G401.6 (cell line): ENCODE measurements at regions not wholly inside any gene's neighbourhood (a gene's known extent, or its start where the extent isn't known, plus 50 kb on each side); places are given as distances from the start of the nearest gene placed in this dataset.

ENCODE experiments used
- FAIRE-seq: peaks from 2 replicates; lab custom pipeline; 2012; peaks lifted over from hg19 to GRCh38; lab: Jason Lieb, UNC

DNA sequence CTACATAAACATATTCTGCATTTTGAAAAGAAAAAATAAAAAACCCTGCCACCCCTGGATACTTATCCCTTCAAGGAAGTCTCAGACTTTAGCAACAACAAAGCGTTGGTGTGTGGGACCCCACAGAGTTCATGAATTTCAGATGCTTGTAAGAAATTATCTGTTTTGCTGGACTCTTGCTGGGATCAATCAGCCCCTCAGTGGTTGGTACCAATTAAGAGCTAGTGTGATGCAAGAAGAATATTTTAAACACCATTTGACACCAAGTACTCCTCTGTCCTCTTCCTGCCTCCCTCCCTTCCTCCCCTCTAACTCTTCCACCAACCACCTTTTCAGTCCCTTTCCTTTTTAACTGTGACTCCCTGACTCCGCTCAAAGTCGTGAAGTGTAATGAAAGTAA lies 51.5 kb downstream of the SST start:
- no peak for FAIRE-seq

DNA sequence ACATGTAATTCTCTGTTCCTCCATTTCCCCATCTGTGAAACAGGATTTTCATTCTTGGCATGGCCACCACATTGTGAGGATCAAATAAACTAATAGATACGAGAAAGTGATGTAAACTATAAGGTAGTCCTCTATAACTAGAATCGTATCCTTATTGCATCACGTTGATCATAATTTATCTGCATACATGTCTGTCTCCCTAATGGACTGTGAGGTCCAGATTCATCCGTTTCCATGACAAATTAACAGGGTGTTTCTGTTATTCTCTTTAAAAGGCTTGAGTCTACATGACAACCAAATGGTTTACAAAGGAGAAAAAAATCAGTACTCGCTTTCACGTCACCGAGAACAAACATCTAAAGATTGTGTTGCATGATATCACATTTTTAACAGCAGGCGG lies 53.0 kb downstream of the SST start:
- FAIRE-seq = no peak

DNA sequence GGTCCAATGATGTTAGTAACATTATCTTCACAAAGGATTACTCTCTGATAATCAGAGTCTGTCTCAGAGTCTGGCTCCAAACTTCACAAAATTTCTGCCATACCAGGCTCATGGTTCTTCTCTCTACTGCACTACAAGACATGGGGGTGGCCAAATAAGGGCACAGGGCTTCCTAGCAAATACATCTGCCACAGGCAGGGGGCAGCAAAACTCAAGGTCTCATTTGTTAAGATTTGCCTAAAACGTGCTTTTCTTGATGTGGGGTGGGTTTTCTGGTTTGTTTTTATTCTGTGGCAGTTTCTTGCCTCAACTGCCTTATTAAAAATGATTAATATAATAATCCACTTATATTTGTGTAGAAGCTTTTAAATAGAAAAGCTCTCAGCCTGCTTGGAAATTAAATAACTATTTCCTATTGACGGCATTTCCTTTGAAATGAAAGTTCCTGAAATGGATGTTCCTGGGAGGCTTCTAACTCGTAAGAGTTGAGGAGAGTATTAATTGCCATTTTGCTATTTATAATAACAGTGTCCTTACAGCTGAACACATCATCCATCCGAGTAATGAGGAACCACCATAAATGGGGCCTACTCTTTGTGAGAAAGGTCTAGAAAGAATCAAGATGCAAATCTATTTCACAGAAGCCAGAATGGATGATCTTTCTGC lies 53.8 kb downstream of the SST start:
- FAIRE-seq = no peak

DNA sequence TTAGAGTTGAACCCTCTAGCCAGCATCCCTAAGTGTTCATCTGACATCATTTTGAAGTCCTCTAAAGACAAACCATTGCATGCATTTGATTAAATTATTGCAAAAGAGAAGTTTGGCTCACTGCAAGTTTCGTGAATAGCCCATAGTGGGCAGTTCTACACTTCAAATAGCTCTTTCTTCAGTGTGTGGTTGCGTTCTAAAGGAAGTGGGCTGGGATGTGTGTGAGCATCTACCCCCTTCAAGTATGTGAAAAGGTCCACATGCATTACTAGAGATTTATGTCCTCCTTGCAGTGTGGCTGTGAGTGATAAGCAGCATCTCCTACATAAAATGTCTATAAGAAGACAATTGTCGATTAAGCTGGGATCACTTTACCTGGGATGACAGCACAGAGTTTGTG lies 54.6 kb downstream of the SST start:
- no peak for FAIRE-seq

DNA sequence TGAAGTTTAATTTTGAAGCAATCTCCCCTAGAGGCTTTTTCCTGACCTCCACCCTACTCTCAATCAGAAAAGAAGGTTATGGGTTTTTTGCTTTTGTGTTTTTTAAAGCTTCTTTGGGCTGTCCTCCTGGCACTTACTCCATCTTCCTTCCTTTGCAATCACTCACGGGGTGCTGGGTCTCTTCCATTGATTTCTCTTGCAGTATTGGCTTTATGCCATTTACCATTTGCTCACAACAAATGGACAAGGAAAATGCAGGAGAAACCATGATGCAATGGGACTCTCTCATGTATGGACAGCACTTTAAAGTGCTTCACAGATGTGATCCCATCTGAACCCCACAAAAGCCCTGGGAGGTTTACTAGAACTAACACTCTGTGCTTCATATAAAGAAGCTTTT lies 57.5 kb downstream of the SST start:
- FAIRE-seq = no peak

DNA sequence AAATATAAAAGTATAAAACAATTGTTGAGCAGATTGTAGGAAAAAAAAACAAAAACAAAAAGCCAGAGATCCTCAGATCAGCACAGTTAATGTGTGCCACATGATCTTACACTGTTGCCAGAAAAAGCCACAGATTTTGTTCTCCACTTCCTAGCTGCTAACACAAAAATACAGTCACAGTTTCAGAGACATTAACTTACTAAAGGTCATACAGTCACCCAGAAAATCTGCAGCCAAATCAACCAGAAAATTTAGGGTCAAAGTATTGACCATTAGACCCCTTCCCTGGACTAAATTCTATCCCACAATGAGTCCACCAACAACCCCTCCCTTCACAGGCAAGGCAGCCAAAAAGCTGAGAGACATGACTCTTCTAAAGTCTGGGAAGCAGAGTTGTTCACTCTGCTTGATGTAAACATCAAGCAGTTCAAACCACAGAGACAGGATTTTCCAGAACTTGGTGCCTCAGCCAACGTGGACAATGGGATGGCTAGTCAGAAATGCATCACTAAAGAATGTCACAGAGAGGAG lies 59.1 kb downstream of the SST start:
- FAIRE-seq = no peak

DNA sequence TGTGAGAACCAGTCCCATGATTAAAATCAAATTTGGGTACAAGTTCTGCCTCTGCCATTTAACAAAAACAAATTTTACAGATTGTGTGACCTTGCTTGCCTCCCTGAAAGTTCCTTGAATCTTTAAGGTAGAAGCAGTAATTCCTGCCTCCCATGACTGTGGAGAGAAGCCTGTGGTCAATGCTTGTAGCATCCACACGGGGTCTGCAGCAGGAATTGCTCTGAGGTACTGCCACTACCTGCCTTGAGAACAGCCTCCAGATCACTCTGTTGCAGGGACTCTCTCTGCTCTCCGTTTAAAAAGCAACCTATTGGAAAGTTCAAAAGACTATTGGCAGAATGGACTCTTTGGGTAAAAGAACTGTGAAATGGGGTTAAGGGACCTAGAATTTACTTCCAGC lies 75.9 kb downstream of the SST start:
- FAIRE-seq = no peak

DNA sequence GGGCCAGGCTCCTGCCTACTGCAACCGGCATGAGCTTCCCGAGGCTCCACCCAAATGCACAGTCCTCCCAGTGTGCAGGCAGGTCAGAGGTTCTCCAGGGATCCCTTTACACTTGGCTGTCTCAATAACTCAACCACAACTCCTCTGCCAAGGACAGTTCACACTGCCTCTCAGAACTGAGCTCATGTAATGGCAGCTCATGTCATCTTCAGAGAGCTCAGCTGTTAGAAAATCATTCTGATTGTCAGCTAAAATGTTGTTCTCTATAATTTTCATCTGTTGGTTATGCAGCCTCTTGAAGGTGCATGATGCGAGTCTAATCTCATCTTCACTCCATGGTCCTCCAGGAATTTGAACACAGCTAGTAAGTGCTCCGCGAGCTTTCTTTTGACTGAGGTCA lies 76.7 kb downstream of the SST start:
- no peak for FAIRE-seq

DNA sequence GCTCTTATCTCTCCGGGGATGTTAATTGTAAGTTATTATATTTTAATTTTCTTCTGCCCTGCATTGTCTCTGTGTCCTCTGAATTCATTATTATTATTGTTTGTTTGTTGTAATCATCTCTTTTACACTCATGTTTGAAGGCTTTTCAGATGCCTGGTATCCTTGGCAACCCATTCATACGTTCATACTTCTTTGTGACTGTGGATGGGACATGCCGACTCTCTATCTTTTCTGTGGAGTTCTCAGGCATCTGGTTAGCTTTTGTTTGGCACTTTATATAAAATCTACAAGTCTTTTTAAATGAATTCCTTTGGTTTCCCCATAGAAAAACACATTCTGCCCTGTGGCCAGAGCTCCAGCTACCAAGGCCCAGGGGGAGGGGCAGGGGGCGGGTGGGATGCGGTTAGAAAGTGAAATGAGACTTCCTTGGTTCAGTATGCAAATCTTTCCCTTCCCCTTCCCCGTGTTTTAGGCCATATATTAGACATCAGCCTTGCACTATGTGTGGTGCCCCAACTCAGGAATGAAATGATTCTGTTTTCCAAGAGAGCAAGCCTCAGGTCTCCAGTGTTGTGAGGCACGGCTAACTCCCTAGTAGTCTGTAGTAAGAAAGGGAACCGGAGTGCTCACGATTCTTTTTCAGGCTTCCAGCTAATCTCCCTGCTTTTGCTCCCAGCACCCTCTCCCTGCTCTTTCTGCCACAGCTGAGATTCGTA lies 79.2 kb downstream of the SST start:
- no peak for FAIRE-seq

DNA sequence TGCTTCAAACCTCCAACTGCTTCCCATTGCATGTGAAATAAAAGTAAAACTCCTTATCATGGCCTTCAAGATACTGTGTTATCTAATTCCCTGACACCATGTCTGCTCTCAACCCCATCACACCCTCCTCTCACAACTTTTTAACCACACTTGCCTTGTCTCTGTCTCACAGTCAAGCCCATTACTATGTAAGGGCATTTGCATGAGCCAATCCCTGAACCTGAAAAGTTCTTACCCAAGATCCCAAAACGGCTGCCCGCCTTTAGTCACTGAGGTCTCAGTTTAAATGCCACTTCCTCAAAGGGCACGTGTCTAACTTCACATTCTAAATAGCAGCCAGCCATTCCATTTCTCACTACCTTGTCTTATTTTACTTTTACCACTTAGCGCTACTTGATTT lies 83.1 kb downstream of the SST start:
- FAIRE-seq = no peak

DNA sequence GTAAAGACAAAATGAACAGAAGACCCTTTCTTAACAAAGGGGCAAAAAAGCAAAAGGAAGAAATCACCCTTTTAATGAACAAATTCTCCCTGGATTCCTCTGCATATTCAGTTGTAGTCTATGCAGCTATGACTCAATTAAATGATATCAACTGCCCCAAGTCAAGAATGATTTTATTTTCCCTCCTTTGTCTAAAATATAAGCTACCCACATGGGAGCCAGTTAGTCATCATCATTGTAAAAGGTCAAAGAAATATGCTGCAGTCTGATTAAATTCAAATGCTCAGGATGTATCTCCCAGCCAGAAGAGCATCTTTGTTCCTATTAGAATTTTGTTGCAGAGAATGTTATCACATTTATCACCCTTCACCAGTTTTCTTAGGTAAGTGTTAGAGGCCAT lies 84.0 kb downstream of the SST start:
- no peak for FAIRE-seq

DNA sequence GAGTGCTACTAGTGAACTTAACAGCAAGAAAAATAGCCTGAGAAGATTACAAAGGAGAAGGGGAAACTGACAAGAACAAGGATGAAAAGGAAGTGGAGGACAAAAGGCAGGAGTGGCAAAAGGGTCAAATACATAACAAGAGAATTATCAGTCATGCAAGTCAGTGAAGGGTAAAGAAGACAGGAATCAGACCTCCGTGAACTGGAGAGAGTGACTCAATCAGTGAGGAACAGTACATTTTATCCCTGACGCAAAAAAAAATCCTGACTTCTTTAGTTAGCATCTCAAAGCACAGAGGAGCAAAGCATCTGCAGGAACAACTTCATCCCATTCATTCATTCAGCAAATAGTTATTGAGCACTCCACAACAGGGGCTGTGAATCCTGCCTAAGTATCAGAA lies 97.8 kb downstream of the SST start:
- no peak for FAIRE-seq

DNA sequence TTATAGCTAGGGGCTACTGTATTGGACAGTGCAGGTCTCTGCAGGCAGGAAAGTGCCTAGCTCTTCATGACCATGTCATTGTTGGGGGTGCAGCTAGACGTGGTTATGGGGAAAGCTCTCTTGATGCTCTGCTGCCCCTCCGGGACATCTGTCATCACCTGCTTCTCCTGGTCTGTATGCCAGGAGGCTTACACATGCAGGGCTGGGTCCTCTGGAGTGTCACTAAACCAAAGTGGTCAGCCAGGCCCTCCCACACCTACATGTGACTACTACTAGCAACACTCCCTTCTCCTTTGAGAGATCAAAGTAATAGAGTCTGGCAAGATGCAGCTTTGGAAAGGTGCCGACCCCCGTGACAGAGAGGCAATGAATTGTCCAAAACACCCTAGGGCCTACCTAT lies 98.5 kb downstream of the SST start:
- FAIRE-seq = no peak

DNA sequence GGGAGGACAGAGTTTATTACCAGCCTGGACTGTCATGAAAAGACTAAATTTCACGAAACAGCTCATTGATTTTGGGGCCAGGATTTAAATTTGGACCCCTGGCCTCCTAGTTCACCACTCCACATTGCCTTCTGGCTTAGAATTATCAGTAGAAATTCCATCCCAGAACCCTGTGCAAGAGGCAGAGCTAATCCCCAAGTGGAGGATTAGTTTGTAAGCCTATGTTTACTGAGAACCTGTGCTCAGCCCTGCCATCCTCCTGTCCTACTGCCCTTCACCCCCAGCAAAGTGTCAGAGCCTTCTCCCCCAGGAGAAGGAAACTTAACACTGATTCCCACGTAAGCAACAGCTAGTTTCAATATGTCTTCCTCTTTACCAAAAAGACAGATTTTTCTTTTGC lies 99.4 kb downstream of the SST start:
- no peak for FAIRE-seq

DNA sequence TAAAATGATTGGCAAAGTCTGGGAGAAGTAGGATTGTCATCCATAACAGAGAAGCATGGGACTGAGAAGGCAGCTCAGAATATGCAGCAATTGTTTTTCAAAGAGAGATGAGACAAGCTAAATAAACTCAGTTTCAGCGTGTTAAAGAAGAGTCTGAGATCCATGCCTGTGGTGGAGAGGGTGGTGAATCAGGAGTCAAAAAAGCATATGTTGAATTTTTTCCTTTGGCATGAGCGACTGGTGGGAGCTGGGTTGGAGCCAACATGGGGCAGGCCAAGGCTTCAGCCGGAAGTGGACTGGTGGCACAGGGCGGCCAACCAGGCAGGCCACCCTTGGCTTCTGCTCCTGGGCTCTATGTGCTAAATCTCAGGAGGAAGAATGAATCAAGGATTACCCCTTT lies 102.0 kb downstream of the SST start:
- FAIRE-seq = no peak

DNA sequence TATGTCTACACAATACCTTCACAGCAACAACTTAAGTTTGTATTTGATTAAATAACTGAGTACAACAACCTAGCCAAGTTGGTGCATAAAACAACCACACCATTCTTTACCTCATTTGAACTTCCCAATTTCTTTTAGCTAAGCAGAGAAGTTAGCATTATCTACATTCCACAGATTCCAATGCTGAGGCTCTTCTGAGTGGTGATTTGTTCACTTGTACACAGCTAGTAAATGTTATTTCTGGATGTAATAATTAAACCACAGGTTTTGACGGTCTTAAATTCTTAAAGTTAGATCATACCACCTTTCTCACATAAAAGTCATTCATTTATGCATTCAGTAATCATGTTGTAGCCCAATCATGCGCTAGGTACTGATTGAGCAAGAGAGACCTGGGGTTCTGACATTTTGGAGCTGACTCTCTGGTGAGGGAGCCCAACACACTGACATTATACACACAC lies 102.5 kb downstream of the SST start:
- no peak for FAIRE-seq

DNA sequence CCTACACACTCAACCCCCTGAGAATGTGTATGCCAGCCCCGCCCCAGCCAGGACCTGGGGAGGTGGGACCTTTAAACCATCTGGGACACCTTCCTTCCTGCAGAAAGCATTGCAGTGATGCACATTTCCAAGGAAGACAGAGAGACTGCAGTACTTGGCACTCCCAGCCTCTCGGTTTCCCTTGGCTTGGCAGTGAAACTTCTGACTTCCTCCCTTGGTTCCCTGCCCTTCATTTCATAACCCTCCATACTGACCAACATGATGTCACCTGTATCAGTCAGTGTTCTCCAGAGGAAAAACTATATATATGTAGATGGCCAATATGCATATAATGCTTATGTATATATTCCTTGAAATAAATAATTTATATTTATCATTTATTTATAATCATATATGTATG lies 103.2 kb downstream of the SST start:
- no peak for FAIRE-seq

DNA sequence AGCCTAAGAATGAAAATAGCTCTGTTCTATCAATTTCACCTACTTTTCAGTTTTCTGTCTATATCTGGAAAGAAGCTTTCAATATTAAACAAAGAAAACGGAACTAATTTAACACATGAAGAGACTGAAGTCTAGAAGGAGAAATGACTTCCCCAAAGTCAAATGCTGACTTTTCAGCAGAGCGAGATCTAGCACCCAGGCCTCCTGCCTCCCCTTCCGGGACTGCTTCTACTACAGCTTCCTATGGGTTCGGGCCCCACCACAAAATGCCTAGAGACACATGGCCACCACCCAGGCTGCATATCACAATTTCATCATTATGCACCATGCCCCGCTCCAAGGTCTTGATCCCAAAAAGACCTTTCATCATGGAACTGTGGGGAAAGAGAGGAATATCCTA lies 104.5 kb downstream of the SST start:
- FAIRE-seq = no peak

DNA sequence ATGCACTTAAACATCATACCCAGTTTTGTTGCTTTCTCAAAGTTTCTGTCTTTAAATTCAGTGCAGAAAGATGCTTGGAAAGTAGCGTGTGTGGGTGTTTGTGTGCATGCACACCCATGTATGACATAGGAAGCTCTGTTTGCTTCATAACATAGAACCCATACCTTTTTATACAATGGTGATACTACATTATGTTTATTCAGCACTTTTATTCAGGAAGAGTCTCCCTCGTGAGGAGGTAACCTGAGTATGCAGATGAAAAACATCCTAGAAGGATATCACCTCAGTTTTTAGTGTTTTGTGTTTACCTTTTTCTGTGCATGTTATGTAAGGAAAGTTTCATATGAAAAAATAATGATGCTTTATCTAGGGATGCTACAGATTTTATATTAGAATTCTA lies 111.2 kb downstream of the SST start:
- FAIRE-seq = no peak

DNA sequence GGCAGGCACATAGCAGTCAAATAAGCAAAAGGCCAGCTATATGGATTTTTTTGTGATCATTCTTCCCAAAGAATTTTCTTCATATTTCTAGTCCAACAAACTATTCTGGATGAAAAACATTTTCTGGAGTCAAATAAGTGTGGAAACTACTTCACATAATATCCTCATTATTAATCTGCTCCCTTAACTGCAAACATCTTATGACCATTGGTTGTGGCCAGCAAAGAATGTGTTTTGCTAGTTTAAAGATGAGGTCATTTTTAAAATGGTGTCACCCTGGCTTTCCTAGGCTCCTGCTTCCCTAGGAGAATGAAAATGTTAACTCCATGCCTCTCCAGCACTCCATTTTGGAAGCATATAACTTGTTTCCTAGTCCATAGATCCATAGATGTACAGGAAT lies 118.8 kb downstream of the SST start:
- no peak for FAIRE-seq

DNA sequence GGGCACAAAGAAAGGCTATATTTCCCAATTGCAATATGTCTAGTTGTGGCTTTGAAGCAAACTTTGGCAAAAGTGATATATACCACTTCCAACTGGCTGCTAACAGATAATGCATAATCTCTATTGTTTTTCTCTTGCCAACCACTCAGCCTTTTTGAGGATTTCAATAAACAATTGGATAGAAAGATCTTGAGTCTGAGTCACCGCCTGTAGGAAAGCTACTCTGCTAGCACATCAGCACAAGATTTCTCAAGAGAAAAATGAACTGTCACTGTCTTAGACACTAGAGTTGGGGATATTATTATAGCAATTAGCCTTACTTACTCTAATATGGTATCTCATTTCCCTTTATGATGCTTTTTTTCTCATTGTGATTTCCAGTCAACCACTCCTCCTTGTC lies 119.7 kb downstream of the SST start:
- no peak for FAIRE-seq

DNA sequence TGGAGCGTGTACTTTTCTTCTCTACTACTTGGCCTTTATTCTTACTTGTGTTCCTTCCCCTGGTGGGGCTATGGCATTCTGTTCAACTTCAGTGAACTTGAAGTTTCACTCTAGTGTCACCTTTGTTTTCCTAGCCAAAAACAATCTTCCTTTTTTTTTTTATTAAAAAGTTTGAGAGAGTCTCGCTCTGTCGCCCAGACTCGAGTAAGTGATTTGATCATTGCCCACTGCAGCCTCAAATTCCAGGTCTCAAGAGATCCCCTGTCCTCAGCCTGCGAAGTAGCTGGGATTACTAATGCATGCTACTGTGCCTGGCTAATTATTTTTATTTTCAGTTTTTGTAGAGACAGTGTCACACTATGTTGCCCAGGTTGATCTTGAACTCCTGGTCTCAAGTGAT lies 124.8 kb downstream of the SST start:
- no peak for FAIRE-seq

DNA sequence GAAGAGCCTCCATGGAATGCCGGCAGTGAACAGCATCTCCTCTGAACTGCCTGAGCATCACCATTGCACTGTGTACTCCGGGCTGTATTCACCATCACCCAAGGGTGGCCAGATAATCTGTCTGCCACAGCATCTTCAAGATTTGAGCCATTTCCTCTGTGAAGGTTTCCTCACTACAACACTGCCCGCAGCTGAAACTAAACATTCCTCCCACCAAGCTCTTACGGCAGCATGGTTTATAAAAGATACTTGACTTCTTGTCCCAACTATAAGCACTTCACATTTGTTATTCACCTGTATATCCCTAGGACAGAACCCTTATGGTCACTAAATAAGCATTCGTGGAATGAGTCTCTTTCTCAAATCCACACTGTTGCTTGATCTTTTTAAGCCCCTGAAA lies 125.9 kb downstream of the SST start:
- no peak for FAIRE-seq

DNA sequence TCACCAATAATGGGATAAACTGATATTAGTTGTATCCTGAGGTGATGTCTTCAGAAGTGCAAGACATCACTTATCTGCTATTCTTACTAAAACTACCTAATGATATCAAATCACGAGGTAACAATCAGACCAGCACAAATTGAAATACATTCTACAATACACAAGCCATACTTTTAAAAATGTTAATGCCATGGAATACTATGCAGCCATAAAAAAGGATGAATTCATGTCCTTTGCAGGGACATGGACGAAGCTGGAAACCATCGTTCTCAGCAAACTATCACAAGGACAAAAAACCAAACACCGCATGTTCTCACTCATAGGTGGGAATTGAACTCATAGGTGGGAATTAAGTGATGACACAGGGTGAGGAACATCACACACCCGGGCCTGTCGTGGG lies 129.3 kb downstream of the SST start:
- no peak for FAIRE-seq
